WERI-Rb-1 (cell line): ENCODE measurements at regions not wholly inside any gene's neighbourhood (a gene's known extent, or its start where the extent isn't known, plus 50 kb on each side); places are given as distances from the start of the nearest gene placed in this dataset.

Experiments
- DNase-seq: peaks from one replicate; pipeline ENCODE4 v3.0.0-alpha.2; 2020
- H3K27ac ChIP-seq: fragments of 250-450 bp; sonication (Bioruptor Pico); 2 replicates; pipeline ENCODE4 v1.5.1; 2020; ENCODE audit warnings: mild to moderate bottlenecking, moderate library complexity
- H3K27me3 ChIP-seq: fragments of 250-450 bp; sonication (Bioruptor Pico); 2 replicates; pipeline ENCODE4 v1.5.1; 2021; ENCODE audit warnings: mild to moderate bottlenecking, low read depth, moderate library complexity; ENCODE audit not compliant: insufficient read depth, severe bottlenecking
- H3K36me3 ChIP-seq: fragments of 250-450 bp; sonication (Bioruptor Pico); 2 replicates; pipeline ENCODE4 v1.5.1; 2020; ENCODE audit warnings: mild to moderate bottlenecking, moderate library complexity
- H3K4me3 ChIP-seq: 2 replicates; pipeline ENCODE4 v1.5.1; 2011; ENCODE audit warnings: low read depth, mild to moderate bottlenecking, control low read depth, low read length
- H3K9me3 ChIP-seq: fragments of 250-450 bp; sonication (Bioruptor Pico); 2 replicates; pipeline ENCODE4 v1.5.1; 2021; ENCODE audit warnings: mild to moderate bottlenecking, moderate library complexity; ENCODE audit not compliant: severe bottlenecking
- CTCF ChIP-seq: IDR thresholded peaks from 2 replicates; pipeline ENCODE4 v1.5.1; 2011; ENCODE audit warnings: low read depth, mild to moderate bottlenecking, control low read depth, inconsistent platforms, low read length

DNA sequence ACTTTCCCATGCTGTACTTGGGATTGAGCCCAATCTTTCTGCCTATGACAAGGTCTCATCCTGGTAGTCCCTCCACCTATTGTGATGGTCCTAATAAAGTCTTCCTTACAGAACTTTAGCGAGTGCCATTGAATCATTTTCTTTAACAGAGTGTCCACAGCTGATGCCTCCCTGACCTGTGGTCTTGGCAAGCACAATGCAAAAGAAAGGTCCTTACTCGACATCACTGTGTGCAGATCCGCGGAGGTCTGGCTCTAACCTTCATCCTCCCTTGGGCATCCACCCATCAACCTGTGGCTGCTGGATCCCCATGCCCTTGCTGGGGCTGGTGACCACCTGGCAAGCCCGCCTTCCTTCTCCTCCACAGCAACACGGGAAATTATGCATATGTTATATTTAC lies 1203.9 kb downstream of the TBC1D22A start:
- DNase-seq: no peak
- TF ChIP-seq CTCF: no peak
- no peaks in the 10 kb centered on the region for H3K9me3 ChIP-seq
- H3K27ac ChIP-seq: no peak overlapping the region
- no peaks in the 10 kb centered on the region for H3K36me3 ChIP-seq
- H3K4me3 ChIP-seq: no peak overlapping the region
- H3K27me3 ChIP-seq: no peaks in the 10 kb centered on the region

DNA sequence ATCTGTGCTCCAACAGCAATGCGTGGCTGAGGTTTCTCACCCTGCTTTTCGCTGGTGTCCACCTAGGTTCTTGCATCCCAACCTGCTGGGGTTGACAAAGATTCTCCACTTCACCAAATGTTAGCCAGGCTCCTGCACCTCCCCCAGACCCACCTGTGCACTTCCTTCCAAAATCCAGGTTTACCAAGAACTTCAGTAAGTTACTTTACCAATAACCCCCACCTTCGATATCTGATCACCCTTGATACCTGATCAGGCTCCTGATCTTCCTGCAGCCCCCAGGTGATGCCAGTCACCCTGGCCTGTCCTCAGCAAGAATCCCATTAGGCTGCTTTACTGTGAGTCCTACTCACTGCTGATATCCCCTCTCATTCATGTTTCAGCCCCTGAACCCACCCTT lies 1203.4 kb downstream of the TBC1D22A start:
- no peaks in the 10 kb centered on the region for H3K9me3 ChIP-seq
- no peaks in the 10 kb centered on the region for H3K36me3 ChIP-seq
- TF ChIP-seq CTCF: no peak
- no peak overlapping the region for H3K4me3 ChIP-seq
- H3K27me3 ChIP-seq: no peaks in the 10 kb centered on the region
- no peak for DNase-seq
- H3K27ac ChIP-seq: no peak overlapping the region

DNA sequence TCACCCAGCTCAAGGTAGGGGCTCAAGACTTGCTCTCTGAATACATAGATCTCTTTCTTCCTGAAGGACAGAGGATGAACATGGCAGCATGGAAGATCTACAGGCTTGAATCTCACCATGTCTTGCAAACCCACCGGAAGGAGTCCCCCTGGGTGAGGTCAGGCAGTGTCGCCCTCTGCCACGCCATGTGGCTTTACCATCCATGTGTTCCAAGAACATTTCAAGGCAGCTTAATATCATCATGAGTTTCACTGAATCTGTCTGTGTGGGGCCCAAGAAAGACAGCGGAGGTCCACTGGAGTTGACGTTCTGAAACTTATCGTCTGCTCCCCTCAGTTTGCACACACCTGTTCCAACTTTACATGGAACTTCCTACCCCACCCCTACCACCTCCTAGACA lies 1202.6 kb downstream of the TBC1D22A start:
- Histone ChIP-seq H3K4me3 (no peak overlapping the region), H3K27me3 (no peaks in the 10 kb centered on the region), H3K36me3 (no peaks in the 10 kb centered on the region), H3K9me3 (no peaks in the 10 kb centered on the region), H3K27ac (no peak overlapping the region)
- no peak for TF ChIP-seq CTCF
- no peak for DNase-seq

DNA sequence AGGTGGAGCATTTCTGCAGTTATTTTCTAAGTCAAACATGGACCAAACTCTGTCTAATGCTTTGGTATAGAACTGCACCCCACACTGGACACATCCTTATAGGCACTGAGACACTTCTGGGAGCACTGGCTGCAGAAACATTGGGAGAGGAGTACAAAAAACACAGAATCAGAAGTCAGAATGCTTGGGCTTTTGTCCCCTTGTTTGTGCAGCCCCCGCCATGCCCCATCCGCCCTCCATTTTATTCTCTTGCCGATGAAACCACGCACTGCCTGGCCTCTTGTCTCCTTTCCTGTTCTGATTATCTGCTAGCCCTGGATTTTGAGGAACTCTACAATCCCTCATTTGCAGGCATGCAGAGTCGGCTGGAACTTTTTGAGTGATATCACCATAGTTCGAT lies 1201.2 kb downstream of the TBC1D22A start:
- no peaks in the 10 kb centered on the region for H3K36me3 ChIP-seq
- TF ChIP-seq CTCF: no peak
- no peak overlapping the region for H3K4me3 ChIP-seq
- no peaks in the 10 kb centered on the region for H3K9me3 ChIP-seq
- no peaks in the 10 kb centered on the region for H3K27me3 ChIP-seq
- H3K27ac ChIP-seq: no peak overlapping the region
- DNase-seq: no peak

DNA sequence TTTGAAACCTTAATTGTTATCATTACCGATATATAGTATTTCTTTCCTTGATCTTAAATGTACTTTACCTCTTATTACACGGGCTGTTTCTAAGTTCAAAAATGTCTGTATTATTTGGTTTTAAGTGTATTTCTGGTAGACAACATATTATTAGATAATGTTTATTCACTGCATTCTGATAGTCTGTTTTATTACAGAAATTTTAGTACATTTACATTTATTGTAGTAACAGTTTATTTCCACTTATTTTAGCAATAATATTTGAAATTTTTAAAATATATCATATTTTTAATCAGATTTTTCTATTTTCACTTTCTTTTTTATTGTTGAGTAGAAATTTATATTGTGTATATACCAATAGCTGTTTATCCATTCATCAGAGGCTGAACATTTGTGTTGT lies 1195.2 kb downstream of the TBC1D22A start:
- no peaks in the 10 kb centered on the region for H3K9me3 ChIP-seq
- no peaks in the 10 kb centered on the region for H3K36me3 ChIP-seq
- no peaks in the 10 kb centered on the region for H3K27me3 ChIP-seq
- TF ChIP-seq CTCF: no peak
- H3K27ac ChIP-seq: no peak overlapping the region
- no peak for DNase-seq
- H3K4me3 ChIP-seq: no peak overlapping the region

- H3K27me3 ChIP-seq: no peaks in the 10 kb centered on the region
- no peak for DNase-seq
- no peaks in the 10 kb centered on the region for H3K9me3 ChIP-seq
- no peak overlapping the region for H3K27ac ChIP-seq
- H3K36me3 ChIP-seq: no peaks in the 10 kb centered on the region
- H3K4me3 ChIP-seq: no peak overlapping the region
- no peak for TF ChIP-seq CTCF
Measured at GRCh38 chr22:47954107-47954506, 1191.7 kb downstream of the TBC1D22A start.
